ENCODE measurements at regions not wholly inside any gene's neighbourhood (a gene's known extent, or its start where the extent isn't known, plus 50 kb on each side); places are given as distances from the start of the nearest gene placed in this dataset.

DNA sequence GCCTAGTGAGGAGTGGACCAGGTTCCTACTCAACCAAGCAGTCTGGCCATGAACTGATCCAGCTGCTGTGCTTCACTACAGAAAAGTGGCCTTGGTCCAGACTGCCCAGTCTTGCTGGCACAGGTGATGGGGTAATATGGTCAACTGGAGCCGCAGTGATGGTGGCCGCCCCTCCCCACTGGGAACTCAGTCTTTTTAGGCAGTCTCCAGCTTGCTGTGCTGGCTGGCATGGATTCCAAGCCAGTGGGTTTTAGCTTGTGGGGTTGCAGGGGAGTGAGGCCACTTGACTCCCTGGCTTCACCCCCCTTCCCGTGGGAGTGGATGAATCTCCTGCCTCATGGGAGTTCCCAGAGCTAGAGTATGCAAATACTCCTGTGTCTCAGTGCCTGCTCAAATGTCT lies 52.7 kb upstream of the CDK6 start:
- H3K4me3 ChIP-seq: no peak overlapping the region
- TF ChIP-seq POLR2A (IDR thresholded peaks at IDR 0.05): no peak
- TF ChIP-seq, protein P1, sequence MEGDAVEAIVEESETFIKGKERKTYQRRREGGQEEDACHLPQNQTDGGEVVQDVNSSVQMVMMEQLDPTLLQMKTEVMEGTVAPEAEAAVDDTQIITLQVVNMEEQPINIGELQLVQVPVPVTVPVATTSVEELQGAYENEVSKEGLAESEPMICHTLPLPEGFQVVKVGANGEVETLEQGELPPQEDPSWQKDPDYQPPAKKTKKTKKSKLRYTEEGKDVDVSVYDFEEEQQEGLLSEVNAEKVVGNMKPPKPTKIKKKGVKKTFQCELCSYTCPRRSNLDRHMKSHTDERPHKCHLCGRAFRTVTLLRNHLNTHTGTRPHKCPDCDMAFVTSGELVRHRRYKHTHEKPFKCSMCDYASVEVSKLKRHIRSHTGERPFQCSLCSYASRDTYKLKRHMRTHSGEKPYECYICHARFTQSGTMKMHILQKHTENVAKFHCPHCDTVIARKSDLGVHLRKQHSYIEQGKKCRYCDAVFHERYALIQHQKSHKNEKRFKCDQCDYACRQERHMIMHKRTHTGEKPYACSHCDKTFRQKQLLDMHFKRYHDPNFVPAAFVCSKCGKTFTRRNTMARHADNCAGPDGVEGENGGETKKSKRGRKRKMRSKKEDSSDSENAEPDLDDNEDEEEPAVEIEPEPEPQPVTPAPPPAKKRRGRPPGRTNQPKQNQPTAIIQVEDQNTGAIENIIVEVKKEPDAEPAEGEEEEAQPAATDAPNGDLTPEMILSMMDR (IDR thresholded peaks at IDR 0.05): no peak
- no peak for TF ChIP-seq EP300 (IDR thresholded peaks at IDR 0.05)
- TF ChIP-seq POLR2AphosphoS5 (IDR thresholded peaks at IDR 0.05): no peak

More for the DNA sequence above, 52.7 kb upstream of the CDK6 start:
- WGBS, 2 donors (ENCODE audit: low coverage in 1 of 2): no CpG with 5 or more reads among the region's 3 CpGs
- no peaks in the 10 kb centered on the region for H3K27me3 ChIP-seq
- H3K4me1 ChIP-seq: no peaks in the 10 kb centered on the region
- ATAC-seq: no peak
- H3K27ac ChIP-seq: no peak overlapping the region
- peaks cover 0 to 21% (median 0%) of the 10 kb centered on the region in 3 donors for H3K9me3 ChIP-seq
- H3K36me3 ChIP-seq: no peaks in the 10 kb centered on the region

Small RNAs in the stretch of these regions (small RNA-seq; reads per million reads assigned to genes)
- 0 reads per million in 4 donors for gene RN7SL7P
